NCI-H1930 (cell line): ENCODE measurements at regions not wholly inside any gene's neighbourhood (a gene's known extent, or its start where the extent isn't known, plus 50 kb on each side); places are given as distances from the start of the nearest gene placed in this dataset.

Source experiments
- DNase-seq, 2 experiments: peaks; one replicate each; lab custom pipeline; 2025; lab: John Stamatoyannopoulos, UW

DNA sequence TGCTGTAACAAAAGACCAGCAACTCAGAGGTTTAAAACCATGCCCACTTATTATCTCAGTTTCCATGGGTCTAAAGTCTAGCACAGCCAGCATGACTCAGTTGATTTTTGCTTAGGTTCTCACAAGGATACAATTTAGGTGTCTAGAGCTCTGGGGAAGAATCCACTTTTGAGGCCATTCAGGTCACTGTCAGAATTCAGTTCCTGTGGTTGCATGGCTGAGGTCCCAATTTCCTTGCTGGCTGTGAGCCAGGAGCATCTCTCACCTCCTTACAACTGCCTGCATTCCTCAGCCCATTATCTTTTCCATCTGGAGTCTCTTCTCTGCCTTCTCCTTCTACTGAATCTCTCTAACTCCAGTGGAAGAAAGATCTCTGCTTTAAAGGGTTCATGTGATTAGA lies 240.5 kb upstream of the CFAP20DC start:
- DNase-seq, result no peak

DNA sequence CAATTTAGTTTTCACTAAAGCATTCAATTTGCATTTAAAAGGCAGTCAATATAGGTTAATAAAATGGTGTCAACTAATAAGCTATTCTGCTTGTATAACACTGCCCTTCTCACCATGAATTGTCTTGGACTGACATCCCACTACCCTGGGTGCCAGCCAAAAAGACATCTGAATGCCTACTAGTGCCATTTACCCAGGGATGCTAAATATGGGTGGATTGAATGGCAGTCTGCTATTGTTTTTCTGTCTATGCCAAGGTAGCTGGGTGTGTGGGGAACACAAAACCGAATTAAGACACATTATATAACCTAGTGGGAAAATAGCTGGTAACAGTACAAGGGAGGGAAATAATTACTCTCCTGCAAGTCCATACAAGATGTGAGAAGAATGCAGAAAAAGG lies 240.0 kb upstream of the CFAP20DC start:
- DNase-seq, result no peak

DNA sequence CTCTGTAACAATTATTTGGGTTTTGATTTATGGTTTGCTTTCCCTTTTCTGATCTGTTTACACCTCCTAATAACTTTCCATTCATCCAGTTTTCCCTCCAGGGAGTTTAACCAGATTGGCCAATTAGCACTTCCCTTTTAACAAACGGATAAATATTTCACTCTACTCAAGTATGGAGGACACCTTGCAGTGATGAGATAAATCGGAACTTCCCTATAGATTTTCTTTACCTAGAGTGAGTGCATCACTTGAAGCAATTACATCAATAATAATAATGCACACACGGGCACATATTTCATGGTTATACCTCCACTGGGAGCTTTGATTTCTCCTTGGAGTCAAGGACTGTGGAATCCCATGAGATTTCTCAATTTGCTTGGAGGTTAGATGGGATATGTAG lies 239.1 kb upstream of the CFAP20DC start:
- no peak for DNase-seq

DNA sequence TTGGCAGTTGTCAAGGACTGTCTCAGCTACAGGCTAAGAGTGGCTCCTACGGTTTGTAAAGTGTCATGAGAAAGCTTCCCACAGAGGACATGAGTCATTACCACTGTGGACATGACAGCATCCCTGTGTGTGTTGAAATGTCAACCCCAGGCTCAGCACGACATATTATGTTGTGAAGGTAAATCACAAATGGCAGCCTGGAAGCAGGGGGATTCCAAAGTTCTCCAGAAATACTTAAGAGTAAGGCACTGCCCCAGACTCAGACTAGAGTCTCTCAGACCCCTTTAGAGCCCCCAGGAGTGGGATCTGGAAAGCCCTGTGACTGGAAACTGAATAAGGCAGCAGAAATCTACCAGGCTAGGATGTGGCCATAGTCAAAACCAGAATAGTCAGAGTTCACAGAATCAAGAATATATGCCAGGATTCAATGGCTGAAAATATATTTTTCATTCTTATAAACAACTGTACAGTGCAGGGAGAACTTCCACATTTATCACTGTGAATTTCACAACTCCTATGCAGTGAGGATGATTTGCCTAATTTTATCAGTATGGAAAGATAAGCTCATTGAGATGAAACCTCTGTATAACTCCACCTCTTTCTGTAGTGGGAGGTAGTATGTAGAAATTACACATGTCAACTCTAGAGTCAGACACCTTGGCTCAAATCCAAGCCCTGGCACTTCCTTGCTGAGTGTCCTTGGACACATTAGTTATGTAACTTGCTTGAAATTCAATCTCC lies 237.1 kb upstream of the CFAP20DC start:
- no peak for DNase-seq

DNA sequence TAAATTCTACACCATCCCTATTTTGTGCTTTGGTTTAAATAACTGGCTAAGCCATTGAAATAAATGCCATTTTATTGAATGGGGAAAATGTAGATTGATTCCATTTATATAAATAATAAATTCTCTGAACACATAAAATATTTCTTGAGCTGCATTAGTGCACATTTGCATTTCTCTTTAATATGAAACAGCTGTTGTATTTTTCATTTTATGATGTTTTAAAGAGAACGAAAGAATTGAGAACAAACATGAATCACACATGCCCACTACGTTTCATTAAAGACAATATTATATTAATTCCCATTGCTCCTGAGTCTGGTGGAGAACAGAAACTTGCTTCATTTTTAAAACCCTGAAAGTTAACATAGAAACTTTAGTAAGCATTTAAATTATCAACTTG lies 235.7 kb upstream of the CFAP20DC start:
- no peak for DNase-seq

DNA sequence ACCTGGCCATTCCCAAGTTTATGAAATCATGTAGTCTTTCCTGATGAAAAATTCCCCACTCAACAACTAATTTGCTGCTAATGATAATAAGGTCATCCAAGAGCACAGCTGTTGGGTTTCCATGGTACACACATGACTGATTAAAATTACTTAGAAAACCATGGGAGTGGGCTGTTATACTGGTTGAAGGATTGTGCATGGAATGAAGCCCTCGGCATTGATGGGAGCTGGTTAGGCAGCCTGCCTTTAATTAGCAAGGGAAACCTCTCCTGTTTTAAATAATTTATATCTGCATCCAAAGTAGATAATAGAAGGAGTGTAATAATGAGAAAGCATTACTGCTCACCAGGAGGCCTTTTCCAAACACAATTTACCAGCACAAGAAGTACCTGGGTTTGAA lies 235.1 kb upstream of the CFAP20DC start:
- no peak for DNase-seq

DNA sequence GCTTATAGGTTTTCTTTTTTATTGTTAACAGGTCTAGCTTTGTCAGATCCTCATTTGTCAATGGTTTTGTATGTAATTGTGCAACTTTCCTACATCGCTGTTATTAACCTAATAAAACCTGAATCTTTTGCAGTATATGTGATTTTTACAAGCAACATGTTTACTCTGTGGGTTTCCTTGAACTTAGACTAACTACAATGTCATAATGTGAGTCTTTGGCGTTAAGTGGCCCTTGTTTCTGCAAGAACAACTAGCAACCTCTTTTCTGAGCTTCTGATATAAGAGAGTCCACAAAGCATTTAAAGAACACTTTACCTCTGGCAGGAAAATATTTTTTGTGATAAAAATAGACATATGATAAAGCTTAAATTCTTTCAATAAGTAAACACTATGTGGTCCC lies 230.3 kb upstream of the CFAP20DC start:
- DNase-seq, result no peak

DNA sequence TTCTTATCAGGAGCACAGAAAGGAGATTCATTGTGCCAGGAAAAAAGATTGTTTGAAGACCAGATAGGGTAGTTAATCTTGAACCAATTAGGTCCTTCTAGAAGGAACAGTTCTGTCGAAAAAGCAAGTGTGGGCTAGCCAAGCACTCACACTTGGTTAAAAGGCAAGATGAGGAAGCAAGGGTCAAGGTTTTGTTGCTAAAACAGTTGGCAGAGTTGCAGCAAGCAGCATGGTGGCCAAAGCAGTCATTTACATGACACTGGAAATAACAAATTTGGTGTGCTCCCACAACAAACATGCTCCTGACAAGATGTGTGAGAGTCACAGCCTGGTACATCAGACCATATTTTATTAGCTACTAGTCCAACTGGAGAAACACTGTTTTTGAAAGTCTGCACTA lies 228.0 kb upstream of the CFAP20DC start:
- no peak for DNase-seq

DNA sequence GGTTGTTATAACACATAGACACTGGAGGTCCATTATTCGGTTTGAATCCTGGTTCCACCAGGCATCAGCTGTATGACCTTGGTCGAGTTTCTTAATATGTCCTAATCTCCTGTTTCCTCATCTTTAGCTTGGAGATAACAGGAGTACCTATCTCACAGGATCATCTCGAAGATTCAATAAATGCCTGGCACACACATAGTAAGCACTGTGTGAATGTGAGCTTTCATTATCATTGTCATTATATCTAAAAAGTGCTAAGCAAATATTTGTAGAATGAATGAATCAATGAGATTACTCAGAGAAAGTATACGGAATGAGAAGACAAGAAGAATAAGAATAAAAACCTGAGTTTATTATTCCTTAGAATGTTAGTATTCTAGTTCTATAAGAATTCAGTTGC lies 227.4 kb upstream of the CFAP20DC start:
- DNase-seq, result no peak

DNA sequence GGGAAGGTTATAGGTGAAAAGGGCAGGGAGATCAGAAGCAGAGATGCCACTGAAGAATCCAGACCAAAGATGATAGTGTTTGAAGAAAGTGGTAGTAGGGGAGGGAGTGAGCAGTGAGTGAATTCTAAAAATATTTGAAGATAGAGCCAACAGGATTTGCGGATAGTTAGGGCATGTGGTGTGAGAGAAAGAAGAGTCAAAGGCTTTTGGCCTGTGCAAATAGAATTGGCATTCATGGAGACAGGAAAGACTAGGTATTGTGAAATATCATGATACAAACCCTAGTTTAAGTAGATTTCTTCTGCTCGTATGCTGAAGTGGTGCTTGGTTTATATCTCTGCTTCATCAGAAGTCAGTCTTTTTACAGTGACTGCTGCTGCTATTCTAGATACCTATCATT lies 224.2 kb upstream of the CFAP20DC start:
- DNase-seq, result no peak

DNA sequence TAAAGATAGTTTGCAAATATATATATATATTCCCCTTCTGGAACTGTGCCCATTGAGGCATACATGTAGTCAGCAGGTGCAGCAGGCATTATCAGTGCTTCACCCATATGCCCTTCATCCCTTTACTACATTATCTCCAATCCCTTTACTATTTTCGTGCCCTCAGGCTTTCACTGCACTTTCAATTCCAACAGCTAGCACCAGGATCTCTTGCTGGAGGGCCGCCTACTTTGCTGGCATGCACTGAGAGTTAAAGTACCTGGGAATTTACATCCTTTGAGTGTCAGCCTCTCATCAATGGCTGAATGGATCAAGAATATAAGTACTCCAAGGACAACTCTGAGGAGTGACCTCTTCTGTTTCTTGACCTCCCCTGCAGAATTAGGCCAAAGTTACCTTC lies 222.1 kb upstream of the CFAP20DC start:
- no peak for DNase-seq

DNA sequence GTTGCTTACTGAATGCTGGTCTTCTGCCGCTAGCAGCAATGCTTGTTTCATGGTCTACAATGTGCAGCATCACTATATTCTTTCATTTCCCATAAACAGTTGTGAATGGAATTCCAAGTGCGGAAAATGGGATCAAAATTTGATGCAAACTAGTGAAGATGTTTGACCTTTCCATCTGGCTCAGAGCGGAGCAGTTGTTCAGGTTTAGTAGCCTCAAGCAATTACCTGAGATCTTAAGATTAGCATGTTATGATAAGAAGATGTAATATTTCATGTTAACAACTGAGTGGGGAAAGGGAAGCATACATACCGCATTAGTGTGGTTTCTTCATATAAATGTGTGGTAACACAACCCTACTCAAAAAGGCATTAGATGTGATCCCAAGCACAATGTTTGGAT lies 221.1 kb upstream of the CFAP20DC start:
- no peak for DNase-seq

DNA sequence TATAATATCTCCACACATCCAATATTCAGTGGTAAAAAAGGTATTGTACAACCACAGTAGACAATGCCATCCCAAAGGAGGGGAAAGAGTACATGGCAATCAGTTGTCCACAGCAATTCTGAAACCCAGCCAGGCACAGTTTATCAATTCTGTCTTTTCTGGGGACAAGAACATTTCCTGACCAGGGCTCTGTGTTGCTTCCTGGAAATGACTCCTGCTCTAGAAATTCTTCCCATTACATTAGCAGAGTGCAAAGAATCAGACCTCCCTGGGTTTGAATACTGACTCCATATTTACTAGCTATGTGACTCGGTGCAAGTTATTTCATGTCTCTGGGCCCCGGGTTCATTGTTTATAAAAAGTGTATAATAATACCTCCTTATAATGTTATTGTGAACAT lies 220.4 kb upstream of the CFAP20DC start:
- DNase-seq, result no peak

DNA sequence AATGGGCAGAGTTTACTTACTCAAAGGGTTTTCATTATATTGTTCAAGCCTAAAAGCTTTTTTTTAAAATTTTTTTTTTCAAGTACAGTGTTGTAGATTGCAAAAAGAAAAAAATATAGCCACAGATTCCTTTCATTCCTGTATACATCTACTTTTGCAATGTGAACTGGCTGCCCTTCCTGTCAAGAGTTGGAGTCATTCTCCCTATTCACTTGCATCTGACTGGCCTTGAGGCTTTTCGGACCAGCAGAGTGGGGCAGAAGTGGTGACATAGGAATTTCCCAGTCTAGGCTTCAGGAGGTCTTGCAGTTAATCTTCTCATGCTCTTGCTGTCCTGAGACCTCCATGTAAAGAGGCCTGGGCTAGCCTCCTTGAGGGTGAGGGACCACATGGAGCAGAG lies 218.3 kb upstream of the CFAP20DC start:
- no peak for DNase-seq

DNA sequence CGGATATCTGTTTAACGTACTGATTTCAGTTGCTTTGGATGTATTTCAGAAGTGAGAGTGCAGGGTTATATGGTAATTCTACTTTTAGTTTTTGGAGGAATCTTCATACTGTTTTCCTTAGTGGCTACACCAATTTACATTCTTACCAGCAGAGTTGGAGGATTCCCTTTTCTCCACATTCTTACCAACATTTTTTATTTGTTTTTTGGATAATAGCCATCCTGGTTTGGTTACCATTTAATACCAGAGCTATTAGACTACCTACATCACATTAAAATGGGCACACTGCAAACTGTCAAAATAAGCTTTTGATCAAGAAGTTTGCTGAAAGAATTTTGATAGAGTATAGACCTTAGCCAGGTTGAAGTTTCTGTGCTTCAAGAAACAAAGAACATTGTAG lies 217.2 kb upstream of the CFAP20DC start:
- DNase-seq, result no peak

DNA sequence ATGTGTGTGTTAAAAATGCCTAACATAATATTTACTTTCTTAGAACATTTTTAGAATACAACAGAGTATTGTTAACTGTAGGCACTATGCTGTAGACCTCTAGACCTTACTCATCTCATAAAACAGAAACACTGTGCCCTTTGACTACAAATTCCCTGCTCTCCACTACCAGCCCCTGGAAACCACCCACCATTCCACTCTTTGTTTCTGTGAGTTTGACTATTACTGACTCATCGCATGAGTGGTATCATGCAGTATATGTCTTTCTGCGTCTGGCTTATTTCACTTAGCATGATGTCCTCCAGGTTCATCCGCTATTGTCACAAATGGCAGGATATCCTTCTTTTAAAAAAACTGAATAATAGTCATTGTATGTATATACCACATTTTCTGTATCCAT lies 216.7 kb upstream of the CFAP20DC start:
- no peak for DNase-seq

DNA sequence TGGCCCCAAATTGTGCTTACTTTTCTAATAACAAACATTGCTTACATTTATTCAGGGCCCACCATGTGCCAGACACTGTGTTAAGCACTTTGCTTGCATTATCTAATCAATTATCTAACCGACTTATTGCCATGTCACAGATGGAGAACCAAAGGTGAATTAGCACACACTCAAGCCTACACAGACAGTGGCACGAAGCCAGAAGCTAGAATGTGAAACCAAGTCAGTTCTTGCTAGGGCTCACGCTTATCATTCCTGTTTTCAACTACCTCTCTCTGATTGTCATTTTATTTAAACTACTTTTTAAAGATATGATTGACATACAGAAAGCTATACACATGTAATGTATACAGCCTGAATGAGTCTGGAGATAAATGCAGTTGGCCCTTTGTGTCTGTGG lies 215.7 kb upstream of the CFAP20DC start:
- DNase-seq, result no peak

DNA sequence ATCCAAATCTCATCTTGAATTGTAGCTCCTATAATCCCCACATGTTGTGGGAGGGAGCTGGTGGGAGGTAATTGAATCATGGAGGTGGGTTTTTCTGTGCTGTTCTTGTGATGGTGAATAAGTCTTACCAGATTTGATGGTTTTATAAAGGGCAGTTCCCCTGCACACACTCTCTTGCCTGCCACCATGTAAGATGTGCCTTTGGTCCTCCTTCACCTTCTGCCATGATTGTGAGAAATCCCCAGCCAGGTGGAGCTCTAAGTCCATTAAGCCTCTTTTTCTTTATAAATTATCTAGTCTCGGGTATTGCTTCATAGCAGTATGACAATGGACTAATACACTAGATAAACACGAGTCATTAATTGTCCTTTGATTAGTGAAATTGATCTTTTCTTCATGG lies 214.5 kb upstream of the CFAP20DC start:
- DNase-seq, result no peak

DNA sequence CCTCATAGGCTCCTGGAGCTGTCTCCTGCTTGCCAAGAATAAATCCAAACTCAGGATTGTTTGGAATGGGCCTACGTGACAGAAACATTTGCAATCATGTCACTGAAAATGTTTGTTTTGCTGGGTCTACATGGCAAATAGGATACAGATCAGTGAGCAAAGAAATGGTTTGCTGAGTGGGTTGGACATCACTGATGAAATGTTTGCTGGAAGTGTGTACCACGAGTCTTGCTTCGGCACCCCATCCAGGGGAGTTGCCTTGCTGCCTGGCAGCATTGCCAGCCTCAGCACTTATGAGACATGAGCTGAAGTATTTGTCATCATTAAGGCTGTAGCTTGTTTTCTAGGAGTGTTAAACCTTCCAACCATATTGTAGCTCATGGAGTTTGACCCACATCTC lies 213.3 kb upstream of the CFAP20DC start:
- no peak for DNase-seq

DNA sequence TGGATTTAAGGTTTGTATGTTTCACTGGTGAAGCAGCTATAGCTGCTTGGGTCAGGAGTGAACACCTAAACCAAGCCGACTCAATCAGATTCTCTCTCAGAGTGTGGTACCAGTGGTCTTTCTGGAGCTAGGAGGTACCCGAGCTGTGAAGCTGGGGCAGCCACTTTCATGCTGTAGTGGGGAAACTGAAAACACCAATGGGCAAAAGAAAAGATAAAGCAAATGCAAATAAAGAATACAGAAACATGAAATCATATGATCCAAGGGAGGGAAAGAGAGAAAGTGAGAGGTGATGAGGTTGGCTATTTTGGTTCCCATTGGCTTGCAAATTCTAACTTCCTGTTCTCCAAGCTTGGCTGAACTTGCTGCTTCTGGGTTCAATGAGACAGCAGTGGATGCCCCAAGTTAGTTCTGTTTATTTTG lies 212.3 kb upstream of the CFAP20DC start:
- no peak for DNase-seq

DNA sequence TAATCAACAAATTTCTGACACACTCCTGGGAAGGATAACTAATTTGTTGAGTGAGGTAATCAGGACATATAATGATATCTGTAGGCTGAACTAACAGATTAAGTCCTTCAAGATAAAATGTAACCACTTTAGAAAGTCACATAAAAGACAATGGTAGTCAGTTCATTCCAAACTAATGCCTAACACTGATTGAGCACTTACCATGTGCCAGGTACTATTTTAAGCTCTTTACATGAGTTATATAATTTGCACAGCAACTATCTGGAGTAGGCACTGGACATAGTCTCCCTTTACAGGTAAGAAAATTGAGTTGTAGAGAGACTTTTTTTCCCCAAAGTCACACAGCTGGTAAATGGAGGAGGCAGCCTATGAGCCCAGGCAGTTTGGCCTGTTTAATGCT lies 211.2 kb upstream of the CFAP20DC start:
- no peak for DNase-seq

DNA sequence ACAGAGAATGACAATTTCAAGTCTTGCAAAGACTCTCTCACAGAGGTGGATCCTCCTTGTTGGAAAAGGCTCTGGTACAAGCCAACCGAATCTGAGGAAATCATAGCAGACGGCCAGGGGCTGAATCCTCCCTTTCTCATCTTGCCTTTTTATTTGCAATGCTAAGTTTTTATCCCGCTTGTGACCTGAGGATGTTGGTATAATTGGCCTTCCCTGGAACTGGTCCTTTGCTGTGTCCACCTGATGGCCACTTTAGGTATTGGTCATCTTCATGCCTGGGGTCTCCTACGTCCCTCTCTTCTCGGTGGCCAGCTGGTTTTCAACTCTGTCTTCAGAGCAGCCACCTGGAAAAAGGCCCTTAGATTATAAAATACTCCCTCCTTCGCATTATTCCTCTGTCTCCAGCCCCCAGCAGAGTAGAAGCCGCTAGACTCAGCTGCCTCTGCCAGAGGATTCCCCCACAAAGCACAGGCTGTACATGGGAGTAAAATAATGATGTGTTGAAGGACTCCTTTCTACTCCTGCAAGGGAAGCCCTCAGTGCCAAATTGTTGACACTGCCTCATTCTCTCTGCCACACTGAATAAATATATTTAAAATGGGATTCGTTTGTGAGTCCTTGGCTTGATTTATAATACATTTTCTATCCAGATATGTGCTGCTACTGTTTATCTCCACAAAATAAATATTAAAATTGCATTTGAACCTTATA lies 208.9 kb upstream of the CFAP20DC start:
- DNase-seq, result no peak

DNA sequence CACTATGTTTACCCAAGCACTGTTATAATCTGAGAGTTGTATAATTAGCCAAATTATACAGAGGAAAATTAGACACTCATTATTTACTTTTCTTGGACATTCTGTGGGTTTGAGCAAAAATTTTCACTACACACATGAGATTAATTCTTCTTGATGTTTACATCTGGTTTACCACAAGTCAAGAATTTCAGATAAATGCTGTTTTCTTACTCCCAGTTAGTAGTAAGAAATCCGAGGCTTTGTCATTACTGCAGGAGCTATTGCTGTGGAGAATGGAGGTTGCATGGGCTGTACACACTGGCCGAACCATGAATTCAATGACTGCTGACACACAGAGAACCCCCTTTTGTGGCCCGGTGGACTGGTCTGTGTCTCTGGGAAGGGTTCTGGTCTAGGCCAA lies 207.7 kb upstream of the CFAP20DC start:
- no peak for DNase-seq

DNA sequence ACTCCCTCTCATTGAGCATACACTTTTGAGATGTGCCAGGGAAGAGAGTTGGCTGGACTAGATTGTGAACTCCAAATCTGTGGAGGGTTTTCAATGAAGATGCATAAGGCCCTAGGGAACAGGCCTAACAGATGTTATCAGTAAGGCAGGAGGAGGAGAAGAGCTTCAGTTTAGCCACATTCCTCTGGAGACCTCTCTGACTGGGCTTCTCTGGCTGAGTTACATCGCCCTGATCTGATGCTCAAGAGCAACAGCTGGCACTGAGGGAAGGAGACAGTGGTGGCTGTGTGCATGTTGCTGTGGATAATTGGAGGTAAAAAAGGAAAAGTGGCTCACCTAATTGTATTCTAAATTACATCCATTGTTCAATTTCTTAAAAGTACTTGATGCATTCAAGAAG lies 206.4 kb upstream of the CFAP20DC start:
- no peak for DNase-seq
